ENCODE measurements at regions not wholly inside any gene's neighbourhood (a gene's known extent, or its start where the extent isn't known, plus 50 kb on each side); places are given as distances from the start of the nearest gene placed in this dataset.

DNA sequence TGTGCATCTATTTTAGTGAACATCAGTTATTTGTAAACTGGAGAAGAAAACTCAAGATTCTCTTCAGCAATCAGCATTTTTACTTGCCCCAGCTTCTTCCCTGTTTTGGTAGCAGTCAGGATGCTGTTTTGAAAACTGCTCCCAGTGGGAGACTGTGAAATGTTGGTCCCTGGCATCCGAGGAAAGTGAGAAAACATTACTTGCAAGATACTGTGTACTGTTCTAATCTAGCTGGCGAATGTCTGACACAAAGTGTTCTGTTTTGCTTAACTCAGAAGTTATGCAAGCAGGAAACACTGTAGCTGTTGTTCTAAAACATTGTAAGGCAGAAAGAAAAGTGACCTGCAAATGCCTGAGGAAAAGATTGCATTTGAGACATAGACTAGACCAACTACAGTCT, 171.8 kb upstream of the POM121L12 start:
- no peaks in the 10 kb centered on the region for H3K4me1 Mint-ChIP-seq
- H3K27me3 Mint-ChIP-seq, result no peaks in the 10 kb centered on the region
- ChIA-PET CTCF (no interaction called here), POLR2A (no interaction called here)
- peaks cover 11 to 48% (median 19%) of the 10 kb centered on the region in 5 donors for H3K9me3 Mint-ChIP-seq
- H3K36me3 ChIP-seq (ENCODE audit: insufficient read depth, low read length), result no peaks in the 10 kb centered on the region
- no peak overlapping the region for H3K27ac Mint-ChIP-seq
- no peaks in the 10 kb centered on the region for H3K9me3 ChIP-seq (ENCODE audit: low read length)
- H3K4me3 ChIP-seq (ENCODE audit: low read length), result no peak overlapping the region
- H3K27ac ChIP-seq (ENCODE audit: low read depth, low read length), result no peak overlapping the region
- H3K4me1 ChIP-seq (ENCODE audit: insufficient read depth, low read length), result no peaks in the 10 kb centered on the region
- H3K27me3 ChIP-seq (ENCODE audit: insufficient read depth, low read length, poor library complexity, severe bottlenecking), result no peaks in the 10 kb centered on the region
- DNase-seq, result no peak
- peaks cover 0 to 1% (median 0%) of the 10 kb centered on the region in 3 donors for H3K36me3 Mint-ChIP-seq
- no peak overlapping the region for H3K4me3 Mint-ChIP-seq

DNA sequence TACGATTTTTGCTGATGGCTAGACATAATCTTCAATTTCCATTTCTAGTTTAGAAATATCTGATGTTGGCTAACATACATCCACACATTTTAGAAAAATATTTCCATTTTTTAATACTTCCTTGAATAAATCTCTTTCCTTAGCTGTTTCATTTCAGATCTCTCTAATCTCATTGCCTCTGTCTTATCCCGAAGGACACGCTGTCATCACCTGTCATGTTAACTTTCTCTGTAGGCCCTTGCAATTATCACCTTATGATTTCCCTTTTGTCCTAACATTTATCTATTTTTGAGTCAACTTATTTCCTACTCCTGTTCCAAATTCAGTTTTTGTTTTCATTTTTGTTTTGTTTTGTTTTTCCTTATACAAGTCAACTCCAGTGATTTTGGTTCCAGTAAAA, 173.1 kb upstream of the POM121L12 start:
- H3K4me1 ChIP-seq (ENCODE audit: insufficient read depth, low read length), result no peaks in the 10 kb centered on the region
- H3K27me3 ChIP-seq (ENCODE audit: insufficient read depth, low read length, poor library complexity, severe bottlenecking), result no peaks in the 10 kb centered on the region
- POLR2A ChIA-PET, result no interaction called here
- H3K36me3 Mint-ChIP-seq, result peaks cover 0 to 1% (median 0%) of the 10 kb centered on the region in 3 donors
- no peak for DNase-seq
- no peak overlapping the region for H3K4me3 ChIP-seq (ENCODE audit: low read length)
- H3K27me3 Mint-ChIP-seq, result no peaks in the 10 kb centered on the region
- peaks cover 8 to 52% (median 12%) of the 10 kb centered on the region in 5 donors for H3K9me3 Mint-ChIP-seq
- no peak overlapping the region for H3K27ac ChIP-seq (ENCODE audit: low read depth, low read length)
- H3K4me3 Mint-ChIP-seq, result no peak overlapping the region
- H3K9me3 ChIP-seq (ENCODE audit: low read length), result peaks cover 4% of the 10 kb centered on the region
- CTCF ChIA-PET, result no interaction called here
- no peak overlapping the region for H3K27ac Mint-ChIP-seq
- no peaks in the 10 kb centered on the region for H3K4me1 Mint-ChIP-seq
- H3K36me3 ChIP-seq (ENCODE audit: insufficient read depth, low read length), result no peaks in the 10 kb centered on the region

DNA sequence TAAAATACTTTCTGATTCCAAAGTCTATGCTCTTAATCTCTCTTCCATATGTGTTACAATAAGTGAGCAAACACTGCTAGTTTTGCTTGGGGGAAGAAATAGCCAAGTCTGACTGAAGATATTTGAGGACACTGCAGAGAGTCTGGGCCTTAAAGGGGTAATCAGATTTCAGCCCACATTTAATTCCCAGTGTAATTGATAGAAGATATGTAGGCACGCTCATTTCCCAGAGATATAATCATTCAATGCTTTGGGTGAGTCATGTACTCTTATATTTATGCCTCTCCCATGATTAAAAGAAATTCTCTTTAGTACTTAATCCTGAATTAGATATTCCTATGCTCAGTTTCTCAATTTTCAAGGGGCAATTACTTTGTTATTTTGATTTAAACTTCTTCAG, 178.1 kb upstream of the POM121L12 start:
- no peak for DNase-seq
- H3K27me3 ChIP-seq (ENCODE audit: insufficient read depth, low read length, poor library complexity, severe bottlenecking), result no peaks in the 10 kb centered on the region
- no peaks in the 10 kb centered on the region for H3K4me1 ChIP-seq (ENCODE audit: insufficient read depth, low read length)
- Mint-ChIP-seq H3K9me3 (peaks cover 7 to 31% (median 12%) of the 10 kb centered on the region in 5 donors), H3K4me1 (no peaks in the 10 kb centered on the region), H3K27me3 (no peaks in the 10 kb centered on the region), H3K36me3 (peaks cover 0 to 1% (median 0%) of the 10 kb centered on the region in 3 donors), H3K4me3 (no peak overlapping the region), H3K27ac (no peak overlapping the region)
- H3K4me3 ChIP-seq (ENCODE audit: low read length), result no peak overlapping the region
- no peaks in the 10 kb centered on the region for H3K36me3 ChIP-seq (ENCODE audit: insufficient read depth, low read length)
- H3K9me3 ChIP-seq (ENCODE audit: low read length), result peaks cover 4% of the 10 kb centered on the region
- ChIA-PET POLR2A (no interaction called here), CTCF (no interaction called here)
- no peak overlapping the region for H3K27ac ChIP-seq (ENCODE audit: low read depth, low read length)

DNA sequence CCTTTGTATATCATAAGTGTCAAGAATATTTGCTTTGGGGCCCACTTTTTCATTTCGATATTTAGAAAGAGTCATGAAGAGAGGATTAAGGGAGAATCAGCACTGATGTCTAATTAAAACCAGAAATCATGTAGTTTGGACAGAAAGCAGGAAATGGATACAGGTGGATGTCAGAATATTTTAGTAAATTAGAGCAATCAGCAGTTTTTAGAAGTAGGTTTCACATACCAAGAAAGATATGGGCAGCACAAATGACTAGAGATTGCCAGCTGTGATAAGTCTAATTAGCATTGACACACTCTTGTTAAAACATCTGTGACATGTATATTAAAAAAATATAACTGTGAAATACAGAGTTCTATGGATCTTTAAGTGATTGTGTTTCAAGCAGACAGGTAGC, 180.8 kb upstream of the POM121L12 start:
- POLR2A ChIA-PET, result no interaction called here
- no peaks in the 10 kb centered on the region for H3K4me1 Mint-ChIP-seq
- DNase-seq, result no peak
- peaks cover 4% of the 10 kb centered on the region for H3K9me3 ChIP-seq (ENCODE audit: low read length)
- H3K36me3 ChIP-seq (ENCODE audit: insufficient read depth, low read length), result no peaks in the 10 kb centered on the region
- no peak overlapping the region for H3K27ac Mint-ChIP-seq
- H3K27me3 Mint-ChIP-seq, result no peaks in the 10 kb centered on the region
- H3K36me3 Mint-ChIP-seq, result no peaks in the 10 kb centered on the region
- no peaks in the 10 kb centered on the region for H3K4me1 ChIP-seq (ENCODE audit: insufficient read depth, low read length)
- CTCF ChIA-PET, result no interaction called here
- H3K4me3 ChIP-seq (ENCODE audit: low read length), result no peak overlapping the region
- H3K27ac ChIP-seq (ENCODE audit: low read depth, low read length), result no peak overlapping the region
- H3K9me3 Mint-ChIP-seq, result peaks cover 7 to 28% (median 9%) of the 10 kb centered on the region in 5 donors
- H3K27me3 ChIP-seq (ENCODE audit: insufficient read depth, low read length, poor library complexity, severe bottlenecking), result no peaks in the 10 kb centered on the region
- no peak overlapping the region for H3K4me3 Mint-ChIP-seq

DNA sequence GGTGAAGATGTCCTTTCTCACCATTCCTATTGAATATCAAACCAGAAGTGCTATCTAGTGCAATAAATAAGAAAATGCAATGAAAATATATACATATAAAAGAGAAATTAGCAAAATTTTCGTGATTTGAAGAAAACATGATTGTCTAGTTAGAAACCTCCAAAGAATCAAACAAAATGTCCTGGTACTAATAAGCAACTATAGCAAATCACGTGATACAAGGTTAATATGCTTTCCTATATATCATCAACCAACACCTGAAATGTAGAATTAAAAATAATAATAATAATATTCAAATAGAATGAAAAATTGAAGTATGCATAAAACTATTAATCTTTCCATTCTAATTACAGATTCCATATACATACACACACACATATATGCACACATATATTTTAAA, 183.9 kb upstream of the POM121L12 start:
- ChIA-PET CTCF (no interaction called here), POLR2A (no interaction called here)
- Mint-ChIP-seq H3K9me3 (peaks cover 4 to 22% (median 12%) of the 10 kb centered on the region in 5 donors), H3K27me3 (no peaks in the 10 kb centered on the region), H3K4me3 (no peak overlapping the region), H3K4me1 (no peaks in the 10 kb centered on the region), H3K27ac (no peak overlapping the region), H3K36me3 (no peaks in the 10 kb centered on the region)
- Histone ChIP-seq H3K27ac (ENCODE audit: low read depth, low read length) (no peak overlapping the region), H3K27me3 (ENCODE audit: insufficient read depth, low read length, poor library complexity, severe bottlenecking) (no peaks in the 10 kb centered on the region), H3K4me3 (ENCODE audit: low read length) (no peak overlapping the region), H3K4me1 (ENCODE audit: insufficient read depth, low read length) (no peaks in the 10 kb centered on the region), H3K36me3 (ENCODE audit: insufficient read depth, low read length) (no peaks in the 10 kb centered on the region), H3K9me3 (ENCODE audit: low read length) (no peaks in the 10 kb centered on the region)
- no peak for DNase-seq

DNA sequence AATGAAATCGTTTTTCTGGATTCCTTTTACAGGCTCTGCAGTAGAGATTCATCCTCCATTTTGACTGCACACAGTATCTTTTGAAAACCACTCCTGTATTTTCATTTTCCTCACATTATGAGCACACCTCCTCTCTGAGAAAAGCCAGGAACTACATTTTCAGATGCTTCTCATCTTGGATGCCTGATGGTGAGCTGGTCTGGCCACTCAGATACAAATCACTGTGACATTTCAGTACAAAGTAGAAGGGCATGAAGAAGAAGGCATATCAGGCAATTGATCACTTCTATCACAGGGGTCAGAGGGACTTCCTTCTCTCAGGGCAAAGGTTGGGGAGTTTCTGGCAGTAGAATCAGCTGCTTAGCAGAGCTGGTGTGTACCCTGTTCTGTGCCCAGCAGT, 192.0 kb upstream of the POM121L12 start:
- Histone ChIP-seq H3K27ac (ENCODE audit: low read depth, low read length) (no peak overlapping the region), H3K27me3 (ENCODE audit: insufficient read depth, low read length, poor library complexity, severe bottlenecking) (no peaks in the 10 kb centered on the region), H3K4me1 (ENCODE audit: insufficient read depth, low read length) (no peaks in the 10 kb centered on the region), H3K36me3 (ENCODE audit: insufficient read depth, low read length) (no peaks in the 10 kb centered on the region), H3K4me3 (ENCODE audit: low read length) (no peak overlapping the region), H3K9me3 (ENCODE audit: low read length) (no peaks in the 10 kb centered on the region)
- Mint-ChIP-seq H3K9me3 (peaks cover 8 to 24% (median 13%) of the 10 kb centered on the region in 5 donors), H3K27me3 (no peaks in the 10 kb centered on the region), H3K4me3 (no peak overlapping the region), H3K4me1 (no peaks in the 10 kb centered on the region), H3K36me3 (no peaks in the 10 kb centered on the region), H3K27ac (no peak overlapping the region)
- ChIA-PET POLR2A (no interaction called here), CTCF (no interaction called here)
- DNase-seq, result no peak

DNA sequence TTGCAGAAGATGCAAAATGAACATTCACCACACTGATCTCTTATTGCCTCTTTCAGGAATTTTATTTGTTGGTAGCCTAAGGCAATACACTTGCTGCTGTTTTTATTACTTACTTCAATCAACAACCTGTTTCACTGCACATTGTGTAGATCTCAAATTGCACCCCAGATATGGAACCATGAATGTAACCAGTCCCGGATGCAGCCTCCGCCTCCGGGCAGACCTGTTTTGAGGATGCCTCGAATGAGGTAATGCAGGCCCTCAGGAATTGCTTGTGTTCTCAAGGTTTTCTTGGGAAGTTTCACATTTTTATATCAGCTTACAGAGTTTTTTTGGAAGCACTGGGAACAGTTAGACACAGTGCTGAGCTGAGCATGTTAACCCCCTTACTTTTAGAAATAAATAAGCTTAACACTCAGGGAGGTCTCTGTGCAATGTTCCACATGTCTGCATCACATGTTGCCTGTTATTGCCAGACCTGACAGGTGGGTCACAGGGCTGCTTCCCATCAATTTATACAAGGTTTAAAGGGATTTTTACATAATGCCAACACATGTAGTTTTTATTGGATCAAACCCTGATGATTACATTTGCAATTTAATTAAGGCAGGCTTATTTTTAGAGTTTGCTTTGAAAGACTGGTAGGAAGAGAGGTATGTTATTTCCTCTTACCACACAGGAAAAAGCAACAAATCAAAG, 193.1 kb upstream of the POM121L12 start:
- CTCF ChIA-PET, result no interaction called here
- POLR2A ChIA-PET, result no interaction called here
- no peaks in the 10 kb centered on the region for H3K27me3 Mint-ChIP-seq

GRCh38 chr7:52838981-52839411, 196.4 kb upstream of the POM121L12 start:
- Mint-ChIP-seq H3K9me3 (peaks cover 9 to 28% (median 22%) of the 10 kb centered on the region in 5 donors), H3K4me3 (no peak overlapping the region), H3K27ac (no peak overlapping the region), H3K36me3 (no peaks in the 10 kb centered on the region), H3K4me1 (no peaks in the 10 kb centered on the region), H3K27me3 (no peaks in the 10 kb centered on the region)
- no peaks in the 10 kb centered on the region for H3K9me3 ChIP-seq (ENCODE audit: low read length)
- CTCF ChIA-PET, result no interaction called here
- no peak overlapping the region for H3K4me3 ChIP-seq (ENCODE audit: low read length)
- no peaks in the 10 kb centered on the region for H3K36me3 ChIP-seq (ENCODE audit: insufficient read depth, low read length)
- POLR2A ChIA-PET, result no interaction called here
- H3K27ac ChIP-seq (ENCODE audit: low read depth, low read length), result no peak overlapping the region
- no peaks in the 10 kb centered on the region for H3K4me1 ChIP-seq (ENCODE audit: insufficient read depth, low read length)
- no peaks in the 10 kb centered on the region for H3K27me3 ChIP-seq (ENCODE audit: insufficient read depth, low read length, poor library complexity, severe bottlenecking)
- no peak for DNase-seq

More for the DNA sequence above, 193.1 kb upstream of the POM121L12 start:
- H3K9me3 ChIP-seq (ENCODE audit: low read length), result no peaks in the 10 kb centered on the region
- H3K36me3 ChIP-seq (ENCODE audit: insufficient read depth, low read length), result no peaks in the 10 kb centered on the region
- no peak overlapping the region for H3K4me3 ChIP-seq (ENCODE audit: low read length)
- no peaks in the 10 kb centered on the region for H3K4me1 ChIP-seq (ENCODE audit: insufficient read depth, low read length)
- no peak for DNase-seq
- no peak overlapping the region for H3K27ac ChIP-seq (ENCODE audit: low read depth, low read length)
- H3K27ac Mint-ChIP-seq, result no peak overlapping the region
- peaks cover 11 to 29% (median 21%) of the 10 kb centered on the region in 5 donors for H3K9me3 Mint-ChIP-seq
- no peaks in the 10 kb centered on the region for H3K27me3 ChIP-seq (ENCODE audit: insufficient read depth, low read length, poor library complexity, severe bottlenecking)
- no peaks in the 10 kb centered on the region for H3K36me3 Mint-ChIP-seq
- no peaks in the 10 kb centered on the region for H3K4me1 Mint-ChIP-seq
- H3K4me3 Mint-ChIP-seq, result no peak overlapping the region

All from CD8-positive, alpha-beta memory T cell (primary cell).